Ishikawa (cell line): ENCODE measurements at regions not wholly inside any gene's neighbourhood (a gene's known extent, or its start where the extent isn't known, plus 50 kb on each side); places are given as distances from the start of the nearest gene placed in this dataset.

Experiments
- CEBPB ChIP-seq: IDR thresholded peaks from 2 replicates; pipeline ENCODE4 v1.6.1; 2012
- CREB1 ChIP-seq: IDR thresholded peaks from 2 replicates; pipeline ENCODE4 v1.6.1; 2012; ENCODE audit warnings: low read depth
- EGR1 ChIP-seq: IDR thresholded peaks from 2 replicates; pipeline ENCODE4 v1.6.1; 2012
- EP300 ChIP-seq: IDR thresholded peaks from 2 replicates; pipeline ENCODE4 v1.6.1; 2012; ENCODE audit warnings: borderline replicate concordance
- FOXM1 ChIP-seq: IDR thresholded peaks from 2 replicates; pipeline ENCODE4 v1.6.1; 2012; ENCODE audit warnings: low read depth, borderline replicate concordance
- MAX ChIP-seq: IDR thresholded peaks from 2 replicates; pipeline ENCODE4 v1.6.1; 2012
- NFIC ChIP-seq: IDR thresholded peaks from 2 replicates; pipeline ENCODE4 v1.6.1; 2012
- RAD21 ChIP-seq: IDR thresholded peaks from 2 replicates; pipeline ENCODE4 v1.6.1; 2012; ENCODE audit warnings: low read depth
- REST ChIP-seq: IDR thresholded peaks from 2 replicates; pipeline ENCODE4 v1.6.1; 2012; ENCODE audit warnings: low read depth, mild to moderate bottlenecking
- TAF1 ChIP-seq: IDR thresholded peaks from 2 replicates; pipeline ENCODE4 v1.6.1; 2012; ENCODE audit warnings: low read depth, mild to moderate bottlenecking
- TCF12 ChIP-seq: IDR thresholded peaks from 2 replicates; pipeline ENCODE4 v1.6.1; 2012; ENCODE audit warnings: low read depth
- TEAD4 ChIP-seq: IDR thresholded peaks from 2 replicates; pipeline ENCODE4 v1.6.1; 2012
- USF1 ChIP-seq: IDR thresholded peaks from 2 replicates; pipeline ENCODE4 v1.6.1; 2012
- YY1 ChIP-seq: IDR thresholded peaks from 2 replicates; pipeline ENCODE4 v1.6.1; 2012; ENCODE audit warnings: low read depth
- ZBTB7A ChIP-seq: IDR thresholded peaks from 2 replicates; pipeline ENCODE4 v1.6.1; 2012; ENCODE audit warnings: low read depth

GRCh38 chr3:177284383-177284881 lies 87.2 kb upstream of the TBL1XR1 start:
- TF ChIP-seq CREB1, result no peak
- peak; percentile 82 for TF ChIP-seq USF1
- TF ChIP-seq TCF12, result peak; percentile 46; the same call in 1 of the 2 replicates
- TF ChIP-seq CEBPB, result peak; percentile 55
- 0 out of 2 replicates have a peak, but pooled peaks have one; percentile 38 for TF ChIP-seq TEAD4
- TF ChIP-seq MAX, result 0 out of 2 replicates have a peak, but pooled peaks have one; percentile 34
- TF ChIP-seq RAD21, result peak; percentile 27; the same call in 1 of the 2 replicates
- no peak for TF ChIP-seq REST
- TF ChIP-seq EP300, result 0 out of 2 replicates have a peak, but pooled peaks have one; percentile 43

- peak; percentile 59; the same call in 1 of the 2 replicates for TF ChIP-seq TEAD4
- no peak for TF ChIP-seq USF1
- TF ChIP-seq MAX, result no peak
These were observed 88.8 kb upstream of the TBL1XR1 start for GRCh38 chr3:177286034-177286433.

- no peak for TF ChIP-seq USF1
- TF ChIP-seq NFIC, result no peak
- no peak for TF ChIP-seq MAX
These were observed 89.9 kb upstream of the TBL1XR1 start for GRCh38 chr3:177287231-177287630.

- TF ChIP-seq NFIC (peak; percentile 49; the same call in 1 of the 2 replicates), TEAD4 (no peak)
These were observed 93.4 kb upstream of the TBL1XR1 start for GRCh38 chr3:177290633-177291032.

- TF ChIP-seq USF1 (no peak), NFIC (peak; percentile 89), REST (no peak), RAD21 (peak; percentile 49), EP300 (peak; percentile 96), TEAD4 (peak; percentile 88), EGR1 (peak; percentile 75), ZBTB7A (no peak), CEBPB (no peak), MAX (peak; percentile 29; the same call in 1 of the 2 replicates), YY1 (no peak; the same call in 1 of the 2 replicates), FOXM1 (peak; percentile 90), CREB1 (no peak), TAF1 (no peak), TCF12 (peak; percentile 95)
These were observed 96.9 kb upstream of the TBL1XR1 start for GRCh38 chr3:177294221-177294620.

GRCh38 chr3:177295116-177295515 lies 97.8 kb upstream of the TBL1XR1 start:
- TF ChIP-seq CREB1, result no peak
- peak; percentile 55; the same call in 1 of the 2 replicates for TF ChIP-seq FOXM1
- peak; percentile 80 for TF ChIP-seq EP300
- no peak for TF ChIP-seq CEBPB
- no peak for TF ChIP-seq TAF1
- no peak; the same call in 1 of the 2 replicates for TF ChIP-seq NFIC
- no peak for TF ChIP-seq RAD21
- no peak for TF ChIP-seq EGR1
- TF ChIP-seq REST, result no peak
- TF ChIP-seq USF1, result no peak
- TF ChIP-seq YY1, result no peak
- TF ChIP-seq TEAD4, result peak; percentile 20; the same call in 1 of the 2 replicates
- TF ChIP-seq ZBTB7A, result no peak
- peak; percentile 48; the same call in 1 of the 2 replicates for TF ChIP-seq TCF12
